Sigmoid colon (tissue), 6 donors: ENCODE measurements at regions not wholly inside any gene's neighbourhood (a gene's known extent, or its start where the extent isn't known, plus 50 kb on each side); places are given as distances from the start of the nearest gene placed in this dataset.

Experiments
- DNase-seq: peaks from one replicate; pipeline ENCODE4 v3.0.0-alpha.2; 2019
- H3K27ac ChIP-seq, 4 donors: fragments of 200-600 bp; sonication (generic); one replicate each; pipeline ENCODE4 v1.5.1; 2016 to 2019; ENCODE audit warnings: mild to moderate bottlenecking in 1 of 4
- H3K27me3 ChIP-seq, 3 donors: fragments of 200-600 bp; sonication (generic); one replicate each; pipeline ENCODE4 v1.5.1; 2019; ENCODE audit warnings: mild to moderate bottlenecking in 1 of 3
- H3K36me3 ChIP-seq, 4 donors: fragments of 200-600 bp; sonication (generic); one replicate each; pipeline ENCODE4 v1.5.1; 2016 to 2019
- H3K4me1 ChIP-seq, 4 donors: fragments of 200-600 bp; sonication (generic); one replicate each; pipeline ENCODE4 v1.5.1; 2017 to 2019
- H3K4me3 ChIP-seq, 4 donors: fragments of 200-600 bp; sonication (generic); one replicate each; pipeline ENCODE4 v1.5.1; 2017 to 2019; ENCODE audit warnings: mild to moderate bottlenecking in 2 of 4, moderate library complexity in 1 of 4
- H3K9me3 ChIP-seq, 4 donors: fragments of 200-600 bp in 3 of 4; sonication (generic) in 3 of 4; one replicate each; pipeline versions ENCODE4 v1.5.1 to v1.6.1; 2013 to 2019
- EP300 ChIP-seq, 4 donors: sonication (generic); formaldehyde crosslinking; IDR thresholded peaks; one replicate each; pipeline ENCODE4 v1.6.1; 2017; ENCODE audit warnings: antibody characterized with exemption in 4 of 4
- POLR2A ChIP-seq, 2 donors: fragments of 450-650 bp; IDR thresholded peaks; one replicate each; pipeline ENCODE4 v1.6.1; 2016; ENCODE audit warnings: antibody characterized with exemption in 2 of 2, mild to moderate bottlenecking in 2 of 2, moderate library complexity in 2 of 2
- POLR2AphosphoS5 ChIP-seq, 4 donors: sonication (generic); formaldehyde crosslinking; IDR thresholded peaks; one replicate each; pipeline ENCODE4 v1.6.1; 2017; ENCODE audit warnings: antibody characterized with exemption in 4 of 4
- WGBS, 2 donors: extraction: QIAGEN DNeasy Blood & Tissue Kit; methylation state at CpG; one replicate each; pipeline ENCODE4 v1.1.7; 2013; 5-methylcytosine and 5-hydroxymethylcytosine counted together
- intact Hi-C: fragments of 100-400 bp; cut with DNase I; formaldehyde crosslinking; loops from one replicate; pipeline ENCODE4 v1.15.1; 2023
- TF ChIP-seq, protein P1 (sequence below), 4 experiments: fragments of 450-650 bp in 3 of 4; fragments of 200-600 bp in 1 of 4; IDR thresholded peaks; one replicate each; pipeline ENCODE4 v1.5.1; 2016 to 2019; ENCODE audit warnings: antibody characterized with exemption in 4 of 4, mild to moderate bottlenecking in 3 of 4, moderate library complexity in 2 of 4
- donor health status: healthy with polysubstance abuse.
- donor health status: healthy.

DNA sequence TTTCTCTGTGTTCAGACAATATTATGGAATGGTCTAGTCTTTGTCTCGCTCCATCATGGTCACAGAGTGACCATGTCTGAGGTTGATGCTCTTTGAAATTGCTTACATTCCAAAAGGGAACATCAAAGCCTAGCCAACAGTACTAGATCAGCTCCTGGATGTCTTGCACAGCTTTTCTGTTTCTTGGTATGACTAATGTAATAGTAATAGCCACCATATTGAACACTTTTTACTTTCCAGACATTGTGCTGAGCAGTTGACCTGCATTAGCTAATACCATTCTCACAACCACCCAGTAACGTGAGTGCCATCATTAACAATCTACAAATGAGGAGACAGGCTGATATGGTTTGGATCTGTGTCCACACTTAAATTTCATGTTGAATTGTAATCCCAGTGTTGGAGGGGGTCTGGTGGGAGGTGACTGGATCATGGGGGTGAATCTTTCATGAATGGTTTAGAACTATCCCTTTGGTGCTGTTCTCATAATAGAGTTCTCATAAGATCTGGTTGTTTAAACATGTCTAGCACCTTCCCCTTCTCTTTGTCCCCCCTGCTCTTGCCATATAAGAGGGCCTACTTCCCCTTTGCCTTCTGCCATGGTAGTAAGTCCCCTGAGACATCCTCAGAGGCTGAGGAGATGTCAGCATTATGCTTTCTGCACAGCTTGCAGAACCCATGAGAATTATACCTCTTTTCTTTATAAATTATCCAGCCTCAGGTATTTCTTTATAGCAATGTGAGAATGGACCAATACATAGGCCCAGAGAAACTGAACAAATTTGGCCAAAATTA, 577.5 kb upstream of the CLINT1 start:
- no peaks in the 10 kb centered on the region for H3K9me3 ChIP-seq
- WGBS, 2 donors = 92 to 93% methylated on average over 2 of the region's 2 CpGs
- TF ChIP-seq EP300 (IDR thresholded peaks at IDR 0.05) (no peak), POLR2A (IDR thresholded peaks at IDR 0.05) (no peak)
- no peak overlapping the region for H3K27ac ChIP-seq
- no peaks in the 10 kb centered on the region for H3K27me3 ChIP-seq
- H3K36me3 ChIP-seq = no peaks in the 10 kb centered on the region
- DNase-seq = no peak
- no peaks in the 10 kb centered on the region for H3K4me1 ChIP-seq
- H3K4me3 ChIP-seq = no peak overlapping the region
- intact Hi-C loops = no loop called here

DNA sequence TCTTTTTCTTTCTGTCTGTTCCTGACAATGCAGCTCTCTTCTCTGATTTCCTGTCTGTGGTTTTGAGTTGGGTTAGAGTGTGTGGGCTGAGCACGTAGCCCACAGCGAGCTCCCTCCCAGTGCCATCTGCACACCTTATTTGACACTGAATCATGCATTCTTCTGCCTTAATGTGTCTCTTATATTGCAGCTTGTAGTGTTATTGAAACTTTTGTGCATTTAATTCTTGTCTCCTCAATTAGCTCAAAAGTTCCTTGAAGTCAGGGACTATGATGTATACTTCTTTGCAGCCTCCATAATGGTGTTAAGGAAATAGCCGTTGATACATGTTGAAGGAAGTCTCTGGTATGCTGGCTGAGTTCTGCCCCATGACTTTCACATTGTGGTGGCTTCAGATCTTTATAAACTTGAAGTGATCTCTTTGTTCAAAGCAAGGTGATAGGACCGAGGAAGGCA, 576.2 kb upstream of the CLINT1 start:
- WGBS, 2 donors = 40 to 61% methylated on average over 4 of the region's 4 CpGs
- no peak for DNase-seq
- Histone ChIP-seq H3K36me3 (no peaks in the 10 kb centered on the region), H3K9me3 (no peaks in the 10 kb centered on the region), H3K27me3 (no peaks in the 10 kb centered on the region), H3K4me3 (no peak overlapping the region), H3K27ac (no peak overlapping the region), H3K4me1 (no peaks in the 10 kb centered on the region)
- intact Hi-C loops = no loop called here
- TF ChIP-seq, protein P1, sequence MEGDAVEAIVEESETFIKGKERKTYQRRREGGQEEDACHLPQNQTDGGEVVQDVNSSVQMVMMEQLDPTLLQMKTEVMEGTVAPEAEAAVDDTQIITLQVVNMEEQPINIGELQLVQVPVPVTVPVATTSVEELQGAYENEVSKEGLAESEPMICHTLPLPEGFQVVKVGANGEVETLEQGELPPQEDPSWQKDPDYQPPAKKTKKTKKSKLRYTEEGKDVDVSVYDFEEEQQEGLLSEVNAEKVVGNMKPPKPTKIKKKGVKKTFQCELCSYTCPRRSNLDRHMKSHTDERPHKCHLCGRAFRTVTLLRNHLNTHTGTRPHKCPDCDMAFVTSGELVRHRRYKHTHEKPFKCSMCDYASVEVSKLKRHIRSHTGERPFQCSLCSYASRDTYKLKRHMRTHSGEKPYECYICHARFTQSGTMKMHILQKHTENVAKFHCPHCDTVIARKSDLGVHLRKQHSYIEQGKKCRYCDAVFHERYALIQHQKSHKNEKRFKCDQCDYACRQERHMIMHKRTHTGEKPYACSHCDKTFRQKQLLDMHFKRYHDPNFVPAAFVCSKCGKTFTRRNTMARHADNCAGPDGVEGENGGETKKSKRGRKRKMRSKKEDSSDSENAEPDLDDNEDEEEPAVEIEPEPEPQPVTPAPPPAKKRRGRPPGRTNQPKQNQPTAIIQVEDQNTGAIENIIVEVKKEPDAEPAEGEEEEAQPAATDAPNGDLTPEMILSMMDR (IDR thresholded peaks at IDR 0.05) = no peak
- TF ChIP-seq EP300 (IDR thresholded peaks at IDR 0.05) = no peak
- TF ChIP-seq POLR2AphosphoS5 (IDR thresholded peaks at IDR 0.05) = no peak

DNA sequence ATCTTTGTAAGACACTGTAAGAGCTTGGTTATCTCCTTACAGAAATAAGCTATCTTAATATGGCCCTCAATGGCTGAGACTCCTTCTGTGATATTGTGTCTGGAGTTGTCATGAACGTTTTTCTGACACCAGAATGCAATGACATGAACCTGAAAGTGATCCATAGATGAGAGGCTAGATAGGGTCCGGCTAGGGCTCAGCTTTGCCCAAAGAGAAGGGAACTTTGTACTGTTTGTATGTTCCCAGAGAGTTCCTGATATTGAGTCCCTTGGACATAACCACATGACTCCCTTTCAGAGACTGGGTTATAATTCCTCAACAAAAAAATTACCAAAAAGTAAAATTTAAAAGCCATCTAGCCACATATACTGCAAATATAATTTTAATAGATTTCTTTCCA, 575.8 kb upstream of the CLINT1 start:
- no peak for DNase-seq
- H3K9me3 ChIP-seq = no peaks in the 10 kb centered on the region
- no peaks in the 10 kb centered on the region for H3K36me3 ChIP-seq
- intact Hi-C loops = no loop called here
- no peak overlapping the region for H3K4me3 ChIP-seq
- no peaks in the 10 kb centered on the region for H3K27me3 ChIP-seq
- no peak for TF ChIP-seq EP300 (IDR thresholded peaks at IDR 0.05)
- no peak for TF ChIP-seq POLR2A (IDR thresholded peaks at IDR 0.05)
- TF ChIP-seq, protein P1 (IDR thresholded peaks at IDR 0.05) = no peak
- no peak for TF ChIP-seq POLR2AphosphoS5 (IDR thresholded peaks at IDR 0.05)
- no peak overlapping the region for H3K27ac ChIP-seq
- WGBS, 2 donors = 29 to 42% methylated on average over 2 of the region's 2 CpGs
- no peaks in the 10 kb centered on the region for H3K4me1 ChIP-seq

DNA sequence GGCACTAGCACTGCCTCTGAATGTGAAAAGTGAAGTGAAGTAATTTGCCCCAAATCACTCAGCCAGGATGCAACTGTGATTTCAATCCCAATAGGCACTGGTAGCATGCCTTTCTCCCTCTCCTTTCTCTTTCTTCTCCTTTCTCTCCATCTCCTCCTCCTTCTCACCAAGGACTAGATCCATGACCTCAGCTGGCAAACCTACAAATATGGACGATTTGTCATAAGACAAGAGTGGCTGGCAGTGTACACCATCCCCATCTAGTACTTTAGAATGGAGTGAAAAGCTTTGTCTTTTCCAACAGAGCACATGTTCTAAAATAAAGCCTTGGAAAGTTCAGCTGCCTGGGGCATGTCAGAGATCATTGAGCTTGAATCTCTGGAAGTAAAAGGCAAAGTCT, 574.7 kb upstream of the CLINT1 start:
- H3K27ac ChIP-seq = peak overlapping the region in 2 of 4 donors; percentile 8 to 27
- H3K27me3 ChIP-seq = no peaks in the 10 kb centered on the region
- no peak overlapping the region for H3K4me3 ChIP-seq
- TF ChIP-seq POLR2A (IDR thresholded peaks at IDR 0.05) (no peak), EP300 (IDR thresholded peaks at IDR 0.05) (no peak), POLR2AphosphoS5 (IDR thresholded peaks at IDR 0.05) (no peak)
- TF ChIP-seq, protein P1 (IDR thresholded peaks at IDR 0.05) = no peak
- no peaks in the 10 kb centered on the region for H3K4me1 ChIP-seq
- H3K36me3 ChIP-seq = no peaks in the 10 kb centered on the region
- H3K9me3 ChIP-seq = no peaks in the 10 kb centered on the region
- DNase-seq = no peak
- 58 to 88% methylated on average over 1 of the region's 1 CpG for WGBS, 2 donors
- intact Hi-C loops = no loop called here

- Histone ChIP-seq H3K36me3 (no peaks in the 10 kb centered on the region), H3K9me3 (no peaks in the 10 kb centered on the region), H3K27me3 (no peaks in the 10 kb centered on the region), H3K4me1 (no peaks in the 10 kb centered on the region), H3K27ac (peak overlapping the region in 3 of 4 donors; percentile 42 to 64 (median 44)), H3K4me3 (no peak overlapping the region)
- peak; percentile 71 for DNase-seq
- 71 to 82% methylated on average over 1 of the region's 1 CpG for WGBS, 2 donors
- intact Hi-C loops = no loop called here
- TF ChIP-seq, protein P1 (IDR thresholded peaks at IDR 0.05) = no peak
- no peak for TF ChIP-seq EP300 (IDR thresholded peaks at IDR 0.05)
- TF ChIP-seq POLR2A (IDR thresholded peaks at IDR 0.05) = no peak
- peak; percentile 7 to 68 (median 33) for TF ChIP-seq POLR2AphosphoS5 (IDR thresholded peaks at IDR 0.05)
Measured at GRCh38 chr5:158431369-158432029, 572.6 kb upstream of the CLINT1 start.
